GM03348 (cell line): ENCODE measurements at regions not wholly inside any gene's neighbourhood (a gene's known extent, or its start where the extent isn't known, plus 50 kb on each side); places are given as distances from the start of the nearest gene placed in this dataset.
"Not testable (repeated sequence)": the region's sequence is repeated elsewhere in the genome, so short reads cannot be mapped to it uniquely, and the experiment has no call there.

Experiments used
- DNase-seq: peaks from one replicate; pipeline ENCODE4 v3.0.0; 2012; ENCODE audit warnings: low spot score

DNA sequence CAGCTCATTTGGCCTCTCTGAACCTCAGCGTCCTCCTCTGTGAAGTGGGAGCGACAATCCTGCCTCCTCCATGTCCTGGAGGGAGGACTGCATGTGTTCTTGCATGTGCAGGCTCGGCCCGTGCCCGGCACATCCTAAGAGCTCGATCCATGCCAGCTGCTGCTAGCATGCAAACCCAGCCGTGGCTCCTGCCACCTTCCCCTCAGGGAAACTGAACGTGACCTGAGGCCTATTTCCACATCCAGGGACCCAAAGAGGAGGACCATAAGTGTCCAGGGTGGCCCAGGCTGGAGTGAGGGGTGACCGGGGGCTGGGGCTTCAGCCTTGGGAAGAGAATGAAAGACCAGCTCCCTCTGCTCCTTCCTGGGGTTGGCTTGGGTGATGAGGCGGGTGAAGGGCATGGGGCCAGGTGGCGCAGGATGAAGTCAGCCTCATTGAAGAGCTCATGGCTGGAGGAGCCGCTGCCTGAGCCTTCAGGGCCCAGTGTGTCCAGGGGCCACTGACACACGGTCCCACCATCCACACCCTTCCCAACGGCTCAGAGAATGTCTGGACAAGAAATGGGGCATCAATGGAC is 115.7 kb upstream of the AKAP13 start:
- DNase-seq, result not testable (repeated sequence)

- DNase-seq, result not testable (repeated sequence)
These were observed 113.1 kb upstream of the AKAP13 start for GRCh38 chr15:85267158-85267857.

DNA sequence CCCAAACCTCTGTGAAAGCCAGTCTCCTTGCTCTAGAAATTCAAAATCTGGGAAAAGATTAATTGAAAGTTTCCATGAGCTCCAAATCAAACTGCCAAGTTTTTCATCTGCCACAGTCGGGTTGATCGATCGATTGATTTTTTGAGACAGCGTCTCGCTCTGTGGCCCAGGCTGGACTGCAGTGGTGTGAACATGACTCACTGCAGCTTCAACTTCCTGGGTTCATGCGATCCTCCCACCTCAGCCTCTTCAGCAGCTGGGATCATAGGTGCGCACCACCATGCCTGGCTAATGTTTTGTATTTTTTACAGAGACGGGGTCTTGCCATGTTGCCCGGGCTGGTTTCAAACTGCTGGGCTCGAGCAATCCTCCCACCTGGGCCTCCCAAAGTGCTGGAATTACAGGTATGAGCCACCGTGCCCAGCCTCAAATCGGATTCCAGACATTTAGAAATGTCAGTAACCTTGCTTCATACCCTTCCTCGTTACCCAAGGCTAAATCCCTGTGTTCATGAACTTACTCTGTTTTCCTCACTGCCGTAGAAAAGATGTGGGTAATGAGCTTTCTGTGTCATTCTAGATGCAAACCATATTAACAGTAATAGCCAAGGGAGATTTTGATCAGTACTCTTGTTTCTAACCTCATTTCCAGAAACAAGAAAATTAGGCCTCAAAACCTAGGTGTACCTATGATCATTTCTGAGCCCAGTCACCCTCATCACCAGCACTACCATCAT is 105.9 kb upstream of the AKAP13 start:
- DNase-seq, result no peak

DNA sequence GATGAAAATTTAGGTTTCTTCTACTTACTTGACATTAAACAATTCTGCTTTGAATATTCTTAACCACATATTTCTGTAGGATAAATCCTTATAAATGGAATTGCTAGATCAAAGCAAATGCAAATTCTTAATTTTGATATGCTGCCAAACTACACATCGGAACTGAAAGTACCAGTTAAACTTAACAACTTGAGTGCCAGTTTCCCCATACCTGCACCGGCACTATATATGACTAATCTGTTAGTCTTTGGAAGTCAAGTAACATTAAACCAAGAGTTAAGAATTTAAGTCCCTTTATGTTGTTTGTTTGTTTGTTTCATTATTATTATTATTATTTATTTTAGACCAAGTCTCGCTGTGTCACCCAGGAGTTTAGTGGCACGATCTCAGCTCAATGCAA is 103.9 kb upstream of the AKAP13 start:
- no peak for DNase-seq

GRCh38 chr15:85276921-85277320 is 103.5 kb upstream of the AKAP13 start:
- DNase-seq, result no peak

DNA sequence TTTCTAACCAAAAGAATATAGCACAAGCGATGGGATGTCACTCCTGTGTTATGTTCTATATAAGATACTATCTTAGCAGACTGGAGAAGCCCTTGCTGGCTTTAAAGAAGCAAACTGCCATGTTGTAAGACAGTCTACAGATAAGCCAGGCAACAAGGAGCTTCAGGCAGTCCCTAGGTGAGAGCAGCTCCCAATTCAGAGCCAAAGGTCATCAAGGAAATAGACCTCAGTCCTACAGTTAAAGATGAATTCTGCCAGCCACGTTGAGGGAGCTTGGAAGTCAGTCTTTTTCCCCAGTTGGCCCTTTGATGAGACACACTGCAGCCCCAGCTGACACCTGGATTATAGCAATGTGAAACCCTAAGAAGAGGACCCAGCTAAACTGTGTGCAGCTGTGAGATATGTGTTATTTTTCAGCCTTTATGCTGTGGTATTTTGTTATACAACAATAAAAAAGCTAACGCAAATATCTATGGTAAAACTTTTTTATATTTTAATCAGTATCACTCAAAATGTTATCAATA is 102.5 kb upstream of the AKAP13 start:
- no peak for DNase-seq

DNA sequence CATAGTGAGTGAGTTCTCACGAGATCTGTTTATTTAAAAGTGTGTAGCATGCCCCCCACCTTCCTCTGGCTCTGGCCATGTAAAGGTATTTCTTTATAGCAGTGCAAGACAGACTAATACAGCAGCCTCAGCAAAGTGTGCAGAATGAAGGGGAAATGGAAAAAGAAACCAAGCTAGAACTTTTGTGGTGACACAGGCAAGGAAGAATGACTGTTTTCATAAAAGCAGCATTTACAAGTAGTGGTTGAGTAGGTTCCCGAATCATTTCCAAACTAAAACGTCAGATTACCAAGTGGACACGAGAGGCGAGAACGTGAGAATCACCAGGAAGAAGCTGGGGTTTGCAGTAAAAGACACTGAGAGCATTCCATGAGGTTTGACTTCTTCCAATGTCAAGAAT is 100.2 kb upstream of the AKAP13 start:
- no peak for DNase-seq

DNA sequence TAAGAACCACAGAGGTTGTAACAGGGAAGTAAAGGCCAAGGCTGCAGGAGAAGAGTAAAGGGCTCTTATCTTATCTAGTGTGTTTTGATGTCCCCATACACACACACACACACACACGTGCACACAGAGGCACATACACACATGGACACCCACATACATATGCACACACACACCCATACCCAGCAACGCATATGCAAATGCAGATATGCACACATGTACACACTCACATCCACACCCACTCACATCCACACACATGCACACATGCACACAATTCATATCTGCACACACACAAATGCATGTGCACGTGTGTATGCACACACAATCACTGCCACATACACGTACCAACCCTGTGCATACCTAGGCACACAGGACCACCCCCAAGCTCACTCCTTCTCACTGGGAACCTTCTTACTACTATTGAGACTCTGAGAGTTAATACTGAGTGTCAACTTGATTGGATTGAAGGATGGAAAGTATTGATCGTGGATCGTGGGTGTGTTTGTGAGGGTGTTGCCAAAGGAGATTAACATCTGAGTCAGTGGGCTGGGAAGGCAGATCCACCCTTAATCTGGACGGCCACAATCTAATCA is 99.0 kb upstream of the AKAP13 start:
- DNase-seq, result no peak

DNA sequence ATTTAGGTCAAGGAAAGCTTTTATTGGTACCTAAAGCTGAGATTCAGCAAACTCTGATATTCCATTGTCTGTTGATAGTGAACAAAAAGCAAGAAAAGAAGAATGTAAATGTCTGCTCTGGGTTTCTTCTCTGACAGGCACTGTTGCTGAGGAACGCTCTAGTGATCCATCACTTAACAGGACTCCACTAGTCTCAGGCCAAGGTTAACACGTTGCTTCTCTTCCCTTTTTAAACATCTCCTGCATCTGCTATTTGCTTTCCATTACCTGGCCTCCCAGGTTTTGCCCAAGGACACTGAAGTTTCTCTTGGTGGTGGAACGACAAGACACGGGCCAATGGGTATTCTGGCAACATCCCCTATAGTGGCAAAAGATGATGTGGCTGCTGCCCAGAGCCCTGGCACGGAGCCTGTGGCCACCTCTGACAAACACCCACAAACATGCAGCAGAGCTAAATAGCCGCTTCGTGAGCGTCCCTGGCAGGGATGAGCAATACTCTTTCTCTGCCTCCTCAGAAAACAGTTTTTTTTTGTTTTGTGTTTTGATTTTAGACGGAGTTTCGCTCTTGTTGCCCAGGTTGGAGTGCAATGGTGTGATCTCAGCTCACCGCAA is 97.8 kb upstream of the AKAP13 start:
- DNase-seq, result peak; percentile 49

- DNase-seq, result not testable (repeated sequence)
These were observed 96.6 kb upstream of the AKAP13 start for GRCh38 chr15:85283815-85284214.

GRCh38 chr15:85284497-85284896 is 95.9 kb upstream of the AKAP13 start:
- DNase-seq, result no peak

- peak; percentile 67 for DNase-seq
These were observed 90.6 kb upstream of the AKAP13 start for GRCh38 chr15:85289677-85290365.

DNA sequence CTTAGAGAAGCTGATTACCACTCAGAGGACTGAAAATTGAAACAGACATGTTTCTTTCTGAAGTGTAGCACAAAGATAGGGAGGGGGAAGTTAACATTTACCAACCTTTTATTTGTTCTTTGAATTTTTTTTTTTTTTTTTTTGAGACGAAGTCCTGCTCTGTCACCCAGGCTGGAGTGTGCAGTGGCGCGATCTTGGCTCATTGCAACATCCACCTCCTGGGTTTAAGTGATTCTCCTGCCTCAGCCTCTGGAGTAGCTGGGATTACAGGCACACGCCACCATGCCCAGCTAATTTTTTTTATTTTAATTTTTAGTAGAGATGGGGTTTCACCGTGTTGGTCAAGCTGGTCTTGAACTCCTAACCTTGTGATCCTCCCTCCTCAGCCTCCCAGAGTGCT is 87.8 kb upstream of the AKAP13 start:
- DNase-seq, result not testable (repeated sequence)

- DNase-seq, result peak; percentile 76
These were observed 83.6 kb upstream of the AKAP13 start for GRCh38 chr15:85296615-85297402.

GRCh38 chr15:85297537-85297936 is 82.9 kb upstream of the AKAP13 start:
- no peak for DNase-seq

GRCh38 chr15:85298366-85298765 is 82.0 kb upstream of the AKAP13 start:
- DNase-seq, result no peak

DNA sequence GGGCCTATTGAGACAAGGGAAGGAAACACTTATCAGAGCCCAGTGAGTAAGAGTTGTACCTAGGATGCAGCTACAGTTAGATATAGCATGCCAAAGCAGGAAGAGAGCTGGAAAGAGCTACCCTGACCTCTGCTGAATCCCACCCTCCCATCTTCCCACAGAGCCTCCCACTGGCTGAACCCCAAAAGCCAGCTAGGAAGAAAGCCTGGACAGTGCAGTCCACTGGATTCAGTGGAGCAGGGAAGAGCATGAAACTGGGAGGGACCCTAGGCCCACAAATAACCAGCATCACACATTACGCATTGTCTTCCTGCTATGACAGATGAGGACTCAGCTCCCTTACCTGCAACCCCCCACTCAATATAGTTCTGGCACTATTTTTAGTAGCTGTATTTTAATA is 81.5 kb upstream of the AKAP13 start:
- DNase-seq, result no peak

- DNase-seq, result no peak
These were observed 78.1 kb upstream of the AKAP13 start for GRCh38 chr15:85302271-85302670.

DNA sequence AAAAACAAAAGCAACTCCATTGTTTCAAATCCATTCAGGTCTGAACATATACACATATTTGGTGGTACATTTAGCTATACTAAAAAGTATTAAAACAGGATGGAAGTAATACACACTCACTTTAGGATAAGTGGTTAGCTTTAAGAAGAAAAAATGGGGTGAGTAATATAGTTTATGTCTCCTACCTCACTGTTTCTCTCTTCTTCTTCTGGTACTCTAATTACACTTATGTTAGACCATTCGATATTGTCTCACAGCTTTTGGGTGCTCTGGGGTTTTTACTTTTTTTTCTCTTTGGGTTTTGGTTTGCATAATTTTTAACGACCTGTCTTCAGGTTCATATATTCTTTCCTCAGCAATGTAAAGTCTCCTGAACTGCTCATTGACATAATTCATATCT is 75.4 kb upstream of the AKAP13 start:
- no peak for DNase-seq

- no peak for DNase-seq
These were observed 73.3 kb upstream of the AKAP13 start for GRCh38 chr15:85306946-85307686.
